ENCODE measurements at regions not wholly inside any gene's neighbourhood (a gene's known extent, or its start where the extent isn't known, plus 50 kb on each side); places are given as distances from the start of the nearest gene placed in this dataset.
A peak's percentile ranks its signal among the peaks of the same experiment; 100 is the strongest.

DNA sequence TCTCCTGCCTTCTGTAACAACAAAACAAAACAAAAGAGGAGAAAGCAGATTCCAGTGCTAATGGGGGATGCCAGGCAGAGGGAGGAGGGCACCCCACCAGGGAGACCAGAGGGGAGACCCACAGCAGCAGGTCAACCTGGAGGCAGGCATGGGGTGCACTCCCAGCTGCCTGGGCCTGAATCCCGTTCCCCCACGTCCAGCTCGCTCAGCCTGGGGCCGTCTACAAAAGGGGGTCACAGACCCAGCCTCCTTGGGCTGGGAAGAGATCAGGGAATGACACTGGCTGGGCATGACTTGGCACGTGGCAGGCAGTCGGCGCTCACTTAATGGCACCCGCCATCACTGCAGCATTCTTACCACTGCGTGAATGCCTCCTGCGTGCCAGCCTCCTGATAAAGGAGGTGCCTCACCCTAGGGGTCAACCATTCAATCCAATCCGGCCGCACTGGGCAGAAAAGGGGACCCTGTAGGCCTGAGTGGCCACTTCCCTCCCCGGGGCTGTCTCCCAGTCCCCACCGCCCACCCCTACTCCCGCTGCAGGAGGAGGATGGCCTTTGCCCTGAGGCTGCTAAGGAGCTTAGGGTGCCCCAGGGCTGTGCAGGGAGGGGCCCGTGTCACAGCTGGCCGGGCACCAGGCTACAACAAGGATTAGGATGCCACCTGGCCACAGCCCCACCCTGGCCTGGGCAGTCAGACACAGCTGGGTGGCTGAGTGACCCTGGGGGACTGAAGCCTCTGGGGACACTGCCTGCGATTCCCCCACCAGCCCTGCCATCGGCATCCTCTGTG is 87.5 kb downstream of the NCOR2 start:
- no peak overlapping the region for H3K4me3 ChIP-seq (ENCODE audit: low read depth, low read length)
- no peaks in the 10 kb centered on the region for H3K27me3 ChIP-seq (replicated peaks; ENCODE audit: control insufficient read depth, insufficient read depth, low read length)
- Mint-ChIP-seq H3K27ac (ENCODE audit: unreplicated experiment) (no peak overlapping the region), H3K4me3 (ENCODE audit: unreplicated experiment) (no peak overlapping the region), H3K9me3 (ENCODE audit: unreplicated experiment) (no peaks in the 10 kb centered on the region), H3K27me3 (ENCODE audit: insufficient read depth, unreplicated experiment) (no peaks in the 10 kb centered on the region), H3K4me1 (ENCODE audit: low read depth, unreplicated experiment) (peaks cover 9% of the 10 kb centered on the region), H3K36me3 (ENCODE audit: insufficient read depth, unreplicated experiment) (peaks cover 54% of the 10 kb centered on the region)
- no TSS peak for BruUV-seq (replicated peaks)
- peaks cover 6% of the 10 kb centered on the region; the same call in 1 of the 2 replicates for H3K9me3 ChIP-seq
- TF ChIP-seq, protein P1, sequence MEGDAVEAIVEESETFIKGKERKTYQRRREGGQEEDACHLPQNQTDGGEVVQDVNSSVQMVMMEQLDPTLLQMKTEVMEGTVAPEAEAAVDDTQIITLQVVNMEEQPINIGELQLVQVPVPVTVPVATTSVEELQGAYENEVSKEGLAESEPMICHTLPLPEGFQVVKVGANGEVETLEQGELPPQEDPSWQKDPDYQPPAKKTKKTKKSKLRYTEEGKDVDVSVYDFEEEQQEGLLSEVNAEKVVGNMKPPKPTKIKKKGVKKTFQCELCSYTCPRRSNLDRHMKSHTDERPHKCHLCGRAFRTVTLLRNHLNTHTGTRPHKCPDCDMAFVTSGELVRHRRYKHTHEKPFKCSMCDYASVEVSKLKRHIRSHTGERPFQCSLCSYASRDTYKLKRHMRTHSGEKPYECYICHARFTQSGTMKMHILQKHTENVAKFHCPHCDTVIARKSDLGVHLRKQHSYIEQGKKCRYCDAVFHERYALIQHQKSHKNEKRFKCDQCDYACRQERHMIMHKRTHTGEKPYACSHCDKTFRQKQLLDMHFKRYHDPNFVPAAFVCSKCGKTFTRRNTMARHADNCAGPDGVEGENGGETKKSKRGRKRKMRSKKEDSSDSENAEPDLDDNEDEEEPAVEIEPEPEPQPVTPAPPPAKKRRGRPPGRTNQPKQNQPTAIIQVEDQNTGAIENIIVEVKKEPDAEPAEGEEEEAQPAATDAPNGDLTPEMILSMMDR (IDR thresholded peaks at IDR 0.05; ENCODE audit: insufficient read depth in 1 of 2, low read depth in 1 of 2, low read length in 1 of 2, severe bottlenecking in 1 of 2, unreplicated experiment in 1 of 2): no peak
- DNase-seq: no peak
- H3K4me1 ChIP-seq: 0 out of 2 replicates have a peak, but pooled peaks cover 3% of the 10 kb centered on the region
- peaks cover 2% of the 10 kb centered on the region for H3K36me3 ChIP-seq (ENCODE audit: control insufficient read depth, insufficient read depth, low read length)
- ChIA-PET CTCF (no interaction called here), POLR2A (no interaction called here)
- intact Hi-C loops (cut with micrococcal nuclease; ENCODE audit: unreplicated experiment): no loop called here

DNA sequence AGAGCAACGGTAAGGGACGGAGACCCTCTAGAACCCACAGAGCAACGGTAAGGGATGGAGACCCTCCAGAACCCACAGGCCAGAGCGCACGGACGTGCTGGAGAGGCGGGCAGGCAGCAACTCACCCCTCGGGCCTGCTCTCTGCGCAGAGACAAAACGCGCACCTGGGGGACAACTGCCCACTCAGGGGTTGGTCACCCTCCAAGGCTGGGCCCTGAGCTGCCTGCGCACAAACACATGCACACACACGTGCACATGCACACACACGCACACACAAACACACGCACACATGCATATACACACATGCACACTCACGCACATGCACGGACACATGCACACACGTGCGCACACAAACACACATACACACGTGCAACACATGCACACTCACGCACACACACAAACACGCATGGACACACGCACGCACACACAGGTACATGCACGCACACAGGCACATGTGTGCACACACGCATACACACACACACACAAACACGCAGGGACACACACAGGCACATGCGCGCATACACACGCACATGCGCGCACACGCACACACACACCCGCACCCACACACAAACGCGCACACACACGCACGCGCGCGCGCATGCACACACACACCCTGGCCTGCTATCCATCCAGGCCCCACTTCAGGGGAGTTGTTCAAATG is 88.3 kb downstream of the NCOR2 start:
- Mint-ChIP-seq H3K27ac (ENCODE audit: unreplicated experiment) (peak overlapping the region; percentile 0), H3K9me3 (ENCODE audit: unreplicated experiment) (peaks cover 4% of the 10 kb centered on the region), H3K4me1 (ENCODE audit: low read depth, unreplicated experiment) (peaks cover 9% of the 10 kb centered on the region), H3K27me3 (ENCODE audit: insufficient read depth, unreplicated experiment) (no peaks in the 10 kb centered on the region), H3K36me3 (ENCODE audit: insufficient read depth, unreplicated experiment) (peaks cover 62% of the 10 kb centered on the region), H3K4me3 (ENCODE audit: unreplicated experiment) (no peak overlapping the region)
- TF ChIP-seq, protein P1 (IDR thresholded peaks at IDR 0.05; ENCODE audit: insufficient read depth in 1 of 2, low read depth in 1 of 2, low read length in 1 of 2, severe bottlenecking in 1 of 2, unreplicated experiment in 1 of 2): no peak
- no peak overlapping the region for H3K4me3 ChIP-seq (ENCODE audit: low read depth, low read length)
- H3K9me3 ChIP-seq: peaks cover 7% of the 10 kb centered on the region; the same call in 1 of the 2 replicates
- intact Hi-C loops (cut with micrococcal nuclease; ENCODE audit: unreplicated experiment): no loop called here
- ChIA-PET CTCF (no interaction called here), POLR2A (no interaction called here)
- DNase-seq: no peak
- no peaks in the 10 kb centered on the region for H3K27me3 ChIP-seq (replicated peaks; ENCODE audit: control insufficient read depth, insufficient read depth, low read length)
- no TSS peak for BruUV-seq (replicated peaks)
- peaks cover 5% of the 10 kb centered on the region for H3K36me3 ChIP-seq (ENCODE audit: control insufficient read depth, insufficient read depth, low read length)
- H3K4me1 ChIP-seq: 0 out of 2 replicates have a peak, but pooled peaks cover 3% of the 10 kb centered on the region

DNA sequence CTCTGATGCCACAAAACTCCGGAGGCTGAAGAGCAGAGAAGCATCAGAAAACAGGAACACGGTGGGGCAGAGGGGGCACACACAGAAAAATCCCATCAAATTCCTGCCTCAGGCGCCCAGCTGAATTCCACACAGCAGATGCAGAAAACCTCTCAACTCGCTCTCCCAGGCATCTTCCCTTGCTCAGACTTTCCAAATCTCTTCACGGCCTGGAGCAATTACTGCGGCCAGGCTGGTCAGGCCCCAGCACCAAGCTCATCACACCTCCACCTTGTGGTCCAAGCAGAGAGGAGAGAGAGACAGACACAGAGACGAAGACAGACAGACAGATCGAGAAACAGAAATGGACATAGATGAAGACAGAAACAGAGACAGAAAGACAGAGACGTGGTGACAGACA is 89.0 kb downstream of the NCOR2 start:
- Histone ChIP-seq H3K4me1 (0 out of 2 replicates have a peak, but pooled peaks cover 3% of the 10 kb centered on the region), H3K36me3 (ENCODE audit: control insufficient read depth, insufficient read depth, low read length) (peaks cover 5% of the 10 kb centered on the region), H3K4me3 (ENCODE audit: low read depth, low read length) (no peak overlapping the region), H3K27me3 (replicated peaks; ENCODE audit: control insufficient read depth, insufficient read depth, low read length) (no peaks in the 10 kb centered on the region), H3K9me3 (peaks cover 9% of the 10 kb centered on the region; the same call in 1 of the 2 replicates)
- H3K4me3 Mint-ChIP-seq (ENCODE audit: unreplicated experiment): no peak overlapping the region
- peaks cover 11% of the 10 kb centered on the region for H3K9me3 Mint-ChIP-seq (ENCODE audit: unreplicated experiment)
- CTCF ChIA-PET: no interaction called here
- H3K27ac Mint-ChIP-seq (ENCODE audit: unreplicated experiment): peak overlapping the region; percentile 0
- intact Hi-C loops (cut with micrococcal nuclease; ENCODE audit: unreplicated experiment): no loop called here
- TF ChIP-seq, protein P1 (IDR thresholded peaks at IDR 0.05; ENCODE audit: insufficient read depth in 1 of 2, low read depth in 1 of 2, low read length in 1 of 2, severe bottlenecking in 1 of 2, unreplicated experiment in 1 of 2): no peak
- no TSS peak for BruUV-seq (replicated peaks)
- POLR2A ChIA-PET: no interaction called here
- DNase-seq: no peak
- peaks cover 9% of the 10 kb centered on the region for H3K4me1 Mint-ChIP-seq (ENCODE audit: low read depth, unreplicated experiment)
- H3K36me3 Mint-ChIP-seq (ENCODE audit: insufficient read depth, unreplicated experiment): peaks cover 69% of the 10 kb centered on the region
- H3K27me3 Mint-ChIP-seq (ENCODE audit: insufficient read depth, unreplicated experiment): no peaks in the 10 kb centered on the region

All from Caco-2 (cell line).